SU-DHL-6 (cell line): ENCODE measurements at regions not wholly inside any gene's neighbourhood (a gene's known extent, or its start where the extent isn't known, plus 50 kb on each side); places are given as distances from the start of the nearest gene placed in this dataset.

Experiments used
- H2AFZ ChIP-seq: fragments of 200-600 bp; sonication (generic); 2 replicates; pipeline ENCODE4 v1.6.1; 2014; ENCODE audit warnings: low read depth, mild to moderate bottlenecking, moderate library complexity, mixed read lengths, antibody characterized with exemption, low read length; ENCODE audit not compliant: severe bottlenecking
- H3F3A ChIP-seq: fragments of 200-600 bp; shearing (Covaris generic); 2 replicates; pipeline ENCODE4 v1.6.0; 2016; ENCODE audit warnings: antibody characterized with exemption, mild to moderate bottlenecking; ENCODE audit not compliant: insufficient read depth
- H3K27ac ChIP-seq: fragments of 200-600 bp; sonication (generic); 2 replicates; pipeline ENCODE4 v1.5.1; 2016; ENCODE audit warnings: low read depth, mild to moderate bottlenecking, low read length, moderate library complexity, mixed read lengths
- H3K27me3 ChIP-seq: fragments of 200-600 bp; sonication (generic), shearing (Covaris generic); 2 replicates; pipeline ENCODE4 v1.6.0; 2014; ENCODE audit warnings: mild to moderate bottlenecking, low read length
- H3K36me3 ChIP-seq: fragments of 200-600 bp; sonication (generic); 2 replicates; pipeline ENCODE4 v1.6.1; 2014; ENCODE audit warnings: mild to moderate bottlenecking, low read length, mixed read lengths
- H3K4me2 ChIP-seq: fragments of 300-600, 200-600 bp; shearing (Covaris generic), sonication (generic); 2 replicates; pipeline ENCODE4 v1.6.0; 2014; ENCODE audit warnings: low read length, low read depth, mild to moderate bottlenecking; ENCODE audit not compliant: poor library complexity, severe bottlenecking
- H3K4me3 ChIP-seq: fragments of 200-600 bp; sonication (generic); 2 replicates; pipeline ENCODE4 v1.5.1; 2014; ENCODE audit warnings: antibody characterized with exemption, low read length, mild to moderate bottlenecking, mixed read lengths; ENCODE audit not compliant: insufficient read depth, poor library complexity, severe bottlenecking
- H3K79me2 ChIP-seq: fragments of 200-600 bp; sonication (generic); 2 replicates; pipeline ENCODE4 v1.6.1; 2014; ENCODE audit warnings: mild to moderate bottlenecking, low read length, moderate library complexity; ENCODE audit not compliant: insufficient read depth
- H3K9ac ChIP-seq: fragments of 200-600 bp; sonication (generic); 2 replicates; pipeline ENCODE4 v1.7.0; 2014; ENCODE audit warnings: mild to moderate bottlenecking, low read length
- H3K9me2 ChIP-seq: fragments of 200-600 bp; sonication (generic); replicated peaks from 2 replicates; pipeline ENCODE4 v1.6.1; 2014; ENCODE audit warnings: low read length; ENCODE audit not compliant: insufficient read depth
- H3K9me3 ChIP-seq: fragments of 200-600 bp; sonication (generic); 2 replicates; pipeline ENCODE4 v1.6.1; 2014; ENCODE audit warnings: low read length, mixed read lengths; ENCODE audit not compliant: insufficient read depth
- H4K20me1 ChIP-seq: fragments of 200-600 bp; sonication (generic); 2 replicates; pipeline ENCODE4 v1.6.1; 2014; ENCODE audit warnings: low read depth, mild to moderate bottlenecking, antibody characterized with exemption, low read length, moderate library complexity, mixed read lengths
- CTCF ChIP-seq: fragments of 200-600 bp; sonication (generic); IDR thresholded peaks from one replicate; pipeline ENCODE4 v1.5.1; 2017; ENCODE audit warnings: antibody characterized with exemption, mild to moderate bottlenecking, low read length, moderate library complexity; ENCODE audit not compliant: insufficient read depth, poor library complexity, severe bottlenecking
- EZH2phosphoT487 ChIP-seq: fragments of 200-600 bp; sonication (generic), shearing (Covaris generic); conservative IDR thresholded peaks from 2 replicates; pipeline ENCODE4 v1.6.1; 2018; ENCODE audit warnings: mild to moderate bottlenecking, antibody characterized with exemption, low read length, moderate library complexity, mixed read lengths

- H4K20me1 ChIP-seq = no peaks in the 10 kb centered on the region
- H3K9me2 ChIP-seq = no peaks in the 10 kb centered on the region
- H3K27ac ChIP-seq = no peak overlapping the region
- no peak overlapping the region for H3K9ac ChIP-seq
- H3K4me2 ChIP-seq = no peak overlapping the region
- TF ChIP-seq CTCF = no peak
- no peaks in the 10 kb centered on the region for H3K9me3 ChIP-seq
- no peak overlapping the region for H2AFZ ChIP-seq
- no peaks in the 10 kb centered on the region for H3K27me3 ChIP-seq
- no peaks in the 10 kb centered on the region for H3K36me3 ChIP-seq
- no peak overlapping the region for H3K4me3 ChIP-seq
- no peaks in the 10 kb centered on the region for H3K79me2 ChIP-seq
- H3F3A ChIP-seq = no peaks in the 10 kb centered on the region
Measured at GRCh38 chr15:94033683-94034020, 197.7 kb upstream of the MCTP2 start.

GRCh38 chr15:94033014-94033682 is 198.2 kb upstream of the MCTP2 start:
- TF ChIP-seq CTCF (no peak), EZH2phosphoT487 (no peak)
- no peaks in the 10 kb centered on the region for H3K36me3 ChIP-seq
- no peak overlapping the region for H2AFZ ChIP-seq
- no peak overlapping the region for H3K27ac ChIP-seq
- no peaks in the 10 kb centered on the region for H3K27me3 ChIP-seq
- no peak overlapping the region for H3K4me3 ChIP-seq
- no peaks in the 10 kb centered on the region for H3K79me2 ChIP-seq
- H3K4me2 ChIP-seq = no peak overlapping the region
- no peaks in the 10 kb centered on the region for H4K20me1 ChIP-seq
- no peaks in the 10 kb centered on the region for H3K9me3 ChIP-seq
- no peaks in the 10 kb centered on the region for H3F3A ChIP-seq
- no peak overlapping the region for H3K9ac ChIP-seq
- no peaks in the 10 kb centered on the region for H3K9me2 ChIP-seq

GRCh38 chr15:94032571-94032970 is 198.8 kb upstream of the MCTP2 start:
- H2AFZ ChIP-seq = no peak overlapping the region
- no peaks in the 10 kb centered on the region for H3K27me3 ChIP-seq
- no peak overlapping the region for H3K4me2 ChIP-seq
- H4K20me1 ChIP-seq = no peaks in the 10 kb centered on the region
- no peak overlapping the region for H3K4me3 ChIP-seq
- H3K27ac ChIP-seq = no peak overlapping the region
- no peak overlapping the region for H3K9ac ChIP-seq
- no peaks in the 10 kb centered on the region for H3F3A ChIP-seq
- TF ChIP-seq CTCF (no peak), EZH2phosphoT487 (no peak)
- H3K9me3 ChIP-seq = no peaks in the 10 kb centered on the region
- H3K36me3 ChIP-seq = no peaks in the 10 kb centered on the region
- H3K9me2 ChIP-seq = no peaks in the 10 kb centered on the region
- no peaks in the 10 kb centered on the region for H3K79me2 ChIP-seq

- H3K27me3 ChIP-seq = no peaks in the 10 kb centered on the region
- H3K27ac ChIP-seq = no peak overlapping the region
- no peaks in the 10 kb centered on the region for H3F3A ChIP-seq
- no peak overlapping the region for H3K9ac ChIP-seq
- H3K36me3 ChIP-seq = no peaks in the 10 kb centered on the region
- H3K9me3 ChIP-seq = no peaks in the 10 kb centered on the region
- no peaks in the 10 kb centered on the region for H3K79me2 ChIP-seq
- no peaks in the 10 kb centered on the region for H3K9me2 ChIP-seq
- no peak overlapping the region for H3K4me3 ChIP-seq
- no peak overlapping the region for H3K4me2 ChIP-seq
- no peaks in the 10 kb centered on the region for H4K20me1 ChIP-seq
- TF ChIP-seq CTCF (no peak), EZH2phosphoT487 (no peak)
- no peak overlapping the region for H2AFZ ChIP-seq
Measured at GRCh38 chr15:94031072-94031471, 200.3 kb upstream of the MCTP2 start.
